GM19452 (cell line): ENCODE measurements at regions not wholly inside any gene's neighbourhood (a gene's known extent, or its start where the extent isn't known, plus 50 kb on each side); places are given as distances from the start of the nearest gene placed in this dataset.

Experiments
- ATAC-seq: cut with Tn5 transposase; IDR thresholded peaks from one replicate; pipeline ENCODE4 v1.9.1; 2021; ENCODE audit not compliant: unreplicated experiment

DNA sequence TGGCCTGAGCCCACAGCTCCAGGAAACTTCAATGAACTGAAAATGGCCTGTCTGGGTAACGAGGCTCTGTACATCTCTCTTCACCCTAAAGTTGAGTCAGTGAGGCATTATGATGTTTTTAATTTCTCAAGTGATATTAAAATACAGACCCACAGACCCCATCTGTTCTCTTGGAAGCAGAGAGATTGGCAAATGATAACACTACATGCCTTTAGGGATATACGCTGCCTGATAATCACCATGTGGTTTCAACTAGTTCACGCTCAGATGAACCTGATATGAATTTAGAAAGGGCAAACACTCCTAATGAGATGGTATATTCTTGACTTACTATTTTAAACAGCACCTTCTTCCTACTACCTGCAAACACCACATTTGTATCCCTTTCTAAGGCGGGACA is 127.5 kb downstream of the RFC3 start:
- ATAC-seq = no peak

DNA sequence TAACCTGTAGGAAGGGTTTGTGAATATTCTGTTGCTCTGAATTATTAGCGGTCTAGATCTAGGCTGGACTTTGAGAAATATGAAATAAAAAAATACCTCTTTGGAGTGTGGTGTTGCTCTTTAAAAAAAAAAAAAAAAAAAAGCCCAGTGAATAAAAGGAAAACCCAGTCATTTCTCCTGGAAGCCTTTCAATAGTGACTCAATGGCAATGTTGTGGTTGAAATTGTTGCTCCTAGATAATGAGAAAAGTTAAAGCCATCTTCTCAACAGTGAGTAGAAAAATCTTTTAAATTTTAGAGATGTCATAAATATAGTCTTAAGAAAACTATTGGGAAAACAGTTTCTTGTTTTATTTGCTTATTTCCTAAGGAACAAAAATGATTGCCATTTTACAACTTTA is 135.3 kb downstream of the RFC3 start:
- no peak for ATAC-seq

DNA sequence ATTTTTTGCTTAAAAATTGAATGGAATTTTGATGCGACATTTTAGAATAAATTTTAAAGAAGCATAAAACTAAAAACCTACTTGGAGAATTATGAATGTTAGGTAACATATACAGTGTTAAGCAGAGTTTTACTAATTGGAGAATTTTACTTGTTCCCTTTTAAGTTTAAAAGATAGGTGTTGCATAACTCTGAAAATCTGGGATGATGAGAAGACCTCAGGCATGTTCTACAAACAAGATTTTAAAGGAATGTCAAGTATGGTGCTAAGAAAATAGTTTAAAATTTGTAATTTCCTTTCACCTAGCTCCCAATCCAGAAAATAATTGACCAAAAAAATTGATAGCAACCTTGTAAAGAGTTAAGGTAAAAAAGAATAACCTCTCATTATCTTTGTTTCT is 135.8 kb downstream of the RFC3 start:
- ATAC-seq = no peak

DNA sequence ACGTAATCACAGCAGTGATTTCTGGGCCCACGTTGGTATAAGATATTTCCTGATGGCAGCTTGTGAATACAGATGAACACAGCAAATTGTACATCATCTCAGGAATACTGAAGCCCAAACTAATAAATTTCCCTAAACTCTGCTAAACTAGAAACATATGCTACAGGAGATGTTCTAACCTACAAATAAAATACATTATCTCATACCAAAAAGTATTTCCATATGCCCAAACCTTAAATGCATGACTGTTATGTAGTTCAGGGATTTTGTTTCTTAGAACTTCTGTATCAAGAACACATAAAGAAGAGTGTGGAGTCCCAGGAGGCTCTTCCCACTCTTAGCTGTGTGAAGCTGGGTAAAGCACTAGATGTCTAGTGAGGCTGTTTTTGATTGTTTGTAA is 138.4 kb downstream of the RFC3 start:
- ATAC-seq = no peak

DNA sequence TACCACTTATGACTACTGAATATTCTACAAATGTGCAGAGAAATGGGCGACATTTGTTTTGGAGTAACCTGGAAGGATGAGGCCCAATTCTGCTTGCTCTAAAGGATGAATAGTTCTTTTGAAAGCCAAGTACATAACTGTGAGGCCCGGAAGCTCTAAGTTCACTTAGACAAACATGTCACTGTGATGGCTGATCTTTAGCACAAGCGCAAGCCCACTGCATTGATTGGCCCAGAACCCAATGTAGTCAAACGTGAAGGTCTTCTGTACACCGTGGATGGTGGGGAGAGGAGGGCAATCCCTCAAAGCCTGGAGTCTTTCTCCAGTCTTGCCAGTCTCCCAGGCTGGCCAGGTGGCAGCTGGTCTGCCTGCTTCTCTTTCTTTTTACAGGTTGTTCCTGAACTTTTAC is 139.6 kb downstream of the RFC3 start:
- ATAC-seq = no peak

DNA sequence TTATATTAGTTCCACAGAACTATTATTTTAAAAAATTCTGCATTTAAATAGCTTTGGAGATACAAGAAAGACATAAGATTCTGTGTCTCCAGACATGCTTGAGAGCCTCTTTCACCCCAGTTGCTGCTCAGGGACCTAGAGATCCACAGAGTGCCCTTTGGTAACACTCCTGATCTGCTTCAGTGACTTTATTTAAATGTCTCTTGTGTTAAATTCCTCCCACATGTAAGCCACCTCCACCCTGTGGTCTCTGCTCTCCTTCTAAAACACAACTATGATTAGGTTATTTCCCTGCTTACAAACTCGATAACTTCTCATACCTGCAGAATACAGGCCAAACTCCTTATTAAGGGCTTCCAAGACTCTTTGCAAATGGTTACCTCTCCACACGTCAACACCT is 141.0 kb downstream of the RFC3 start:
- no peak for ATAC-seq

DNA sequence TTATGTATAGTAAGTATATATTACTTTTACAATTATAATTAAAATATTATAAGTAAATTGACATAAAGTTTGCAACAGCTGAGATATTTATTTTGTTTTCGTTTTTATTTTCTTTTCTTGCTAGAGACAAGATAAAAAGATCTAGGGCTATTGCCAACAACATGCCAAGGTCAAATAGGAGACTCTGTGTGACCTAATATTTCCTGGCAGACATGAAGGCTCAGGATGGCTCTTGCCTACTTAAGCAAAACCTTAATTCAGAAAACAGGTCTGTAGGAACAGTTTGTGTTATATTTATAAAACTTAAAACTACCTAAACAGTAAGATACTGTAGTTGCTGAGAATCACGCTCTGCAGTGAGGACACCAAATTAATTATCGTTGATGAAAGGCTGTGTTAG is 145.2 kb downstream of the RFC3 start:
- ATAC-seq = no peak

DNA sequence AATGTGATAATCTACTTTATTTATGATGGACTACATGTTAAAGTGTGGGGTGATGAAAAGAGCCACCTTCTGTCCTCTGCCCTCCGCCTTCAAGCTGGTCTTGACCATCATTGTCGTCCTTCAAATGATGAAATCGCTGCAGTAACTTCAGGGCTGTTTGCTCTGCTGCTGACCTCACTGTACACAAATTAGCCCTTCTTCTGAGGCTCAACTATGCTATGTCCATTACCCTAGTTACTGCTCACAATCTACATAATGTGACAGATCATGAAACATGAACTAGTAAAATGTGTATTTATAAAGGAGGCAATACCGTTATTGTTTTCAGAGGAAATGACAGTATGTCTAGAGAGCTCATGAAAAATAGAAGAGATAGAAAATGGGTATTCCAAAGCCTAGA is 145.9 kb downstream of the RFC3 start:
- ATAC-seq = no peak

DNA sequence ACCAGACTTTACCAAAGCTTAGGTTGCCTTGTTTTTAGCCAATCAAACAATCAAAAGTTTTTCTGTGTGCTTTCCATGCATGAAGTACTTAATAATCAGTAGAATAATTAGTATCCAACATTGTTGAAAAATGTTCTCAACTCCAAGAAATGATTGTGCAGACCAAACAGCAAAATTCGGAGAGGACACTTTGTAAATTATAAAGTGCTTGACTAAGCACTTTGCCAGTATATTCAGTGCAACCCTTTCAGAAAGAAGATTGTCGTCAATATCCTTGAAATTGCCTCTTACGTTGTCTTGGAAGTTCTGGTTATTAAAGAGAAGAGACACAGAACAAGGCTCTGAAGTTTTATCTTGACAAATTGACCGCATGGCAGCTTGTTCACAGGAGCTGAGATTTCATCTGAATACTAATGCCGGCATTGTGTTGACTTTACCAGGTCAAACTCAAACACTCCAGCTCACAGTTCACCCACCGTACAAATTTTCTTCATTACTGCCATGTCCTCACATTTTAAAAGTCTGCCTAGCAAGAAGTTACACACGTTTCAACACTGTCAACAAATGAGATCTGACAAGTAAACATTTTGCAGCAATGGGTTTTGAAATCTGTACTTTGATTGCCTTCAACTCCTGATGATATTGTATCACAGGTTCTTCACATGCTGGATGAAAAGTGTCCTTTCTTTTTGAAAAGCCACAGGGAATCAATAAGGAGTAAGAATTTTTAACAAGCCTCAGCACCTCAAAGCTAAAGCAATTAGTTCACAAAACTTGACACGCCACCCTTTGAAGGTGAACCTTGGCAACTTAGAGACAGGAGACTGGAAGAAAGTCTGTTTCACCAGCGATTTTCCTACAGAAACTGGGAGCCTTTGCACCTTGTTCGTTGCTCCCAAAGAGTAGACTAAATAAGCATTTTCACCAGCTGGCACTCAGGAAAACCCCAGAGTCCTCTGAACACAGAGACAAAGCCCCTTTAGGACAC is 150.9 kb downstream of the RFC3 start:
- ATAC-seq = no peak

DNA sequence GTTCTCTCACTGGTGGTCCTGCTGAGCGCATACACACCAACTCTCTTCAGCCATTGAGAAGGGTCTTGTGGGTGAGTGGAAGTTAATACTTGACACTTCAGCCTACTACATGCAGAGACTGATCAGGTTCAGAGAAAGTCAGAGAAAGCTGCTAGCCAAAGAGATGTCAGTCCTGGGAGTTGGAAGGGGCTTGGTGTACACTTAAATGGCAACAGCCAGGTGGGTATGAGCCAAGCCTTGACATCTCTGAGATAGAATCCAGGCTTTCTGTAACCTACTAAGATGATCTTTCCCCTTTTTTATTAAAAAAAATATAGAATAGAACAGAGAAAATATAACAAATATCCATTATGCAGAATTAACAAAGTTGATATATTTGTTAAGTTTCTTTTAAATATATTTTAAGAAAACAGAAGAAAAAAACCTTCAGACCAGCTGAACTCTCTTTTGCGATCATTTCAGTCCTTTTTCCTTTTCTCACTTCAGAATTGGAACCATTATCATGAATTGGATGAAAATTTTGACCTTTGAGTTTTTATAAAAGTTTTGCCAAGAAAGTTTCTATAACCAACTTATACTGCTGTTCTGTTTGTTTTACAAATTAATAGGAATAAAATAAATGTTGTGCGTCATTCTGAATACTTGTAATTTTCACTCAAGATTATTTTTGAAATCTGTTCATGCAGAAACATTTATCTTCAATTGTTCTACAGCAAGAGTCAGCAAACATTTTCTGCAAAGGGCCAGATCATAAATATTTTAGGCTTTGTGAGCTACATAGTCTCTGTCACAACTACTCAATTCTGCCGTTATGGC is 153.0 kb downstream of the RFC3 start:
- ATAC-seq = no peak

DNA sequence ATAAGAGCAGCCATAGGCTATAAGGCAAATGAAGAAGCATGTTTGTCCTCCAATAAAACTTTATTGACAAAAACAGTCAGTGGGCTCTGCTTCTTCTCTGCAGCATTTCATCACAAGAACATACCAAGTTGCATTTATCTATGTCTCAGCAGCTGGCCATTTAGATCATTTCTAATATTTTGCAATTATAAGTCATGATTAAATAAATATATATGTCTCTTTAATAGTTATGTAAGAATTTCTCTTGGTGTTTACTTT is 153.5 kb downstream of the RFC3 start:
- ATAC-seq = no peak

DNA sequence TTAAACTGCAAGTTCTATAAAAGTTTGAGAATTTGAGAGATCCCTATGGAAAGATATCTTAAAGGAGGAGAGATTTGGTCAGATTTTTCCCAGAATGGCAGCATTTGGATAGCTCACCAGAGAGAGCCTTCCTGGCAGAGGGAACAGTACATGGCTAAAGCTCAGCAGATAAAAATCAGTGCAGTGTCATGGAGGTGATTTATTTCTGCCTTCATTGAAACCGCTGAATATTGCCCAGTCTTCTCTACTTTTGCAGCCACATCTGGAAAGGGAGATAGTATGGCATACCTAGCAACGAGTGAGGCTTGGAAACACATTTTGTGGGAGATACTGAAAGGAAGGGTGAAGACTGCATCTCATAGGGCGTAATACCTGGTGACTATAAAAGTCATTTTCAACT is 155.2 kb downstream of the RFC3 start:
- ATAC-seq = no peak

DNA sequence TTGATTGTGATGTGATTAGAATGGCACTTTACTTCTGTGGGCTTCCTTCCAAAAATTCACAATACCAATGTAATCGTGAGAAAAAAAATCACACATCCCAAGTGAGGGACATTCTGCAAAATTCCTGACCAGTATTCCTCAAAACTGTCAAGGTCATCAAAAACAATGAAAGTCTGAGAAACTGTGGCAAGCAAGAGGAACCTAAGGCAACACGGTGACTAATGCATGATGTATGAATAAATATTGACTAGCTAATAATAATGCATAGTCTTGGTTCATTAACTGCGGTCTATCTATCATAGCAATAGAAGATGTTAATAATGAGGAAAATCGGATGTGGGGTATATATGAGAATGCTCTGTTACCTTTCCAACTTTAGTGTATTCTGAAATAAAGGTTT is 159.0 kb downstream of the RFC3 start:
- no peak for ATAC-seq

DNA sequence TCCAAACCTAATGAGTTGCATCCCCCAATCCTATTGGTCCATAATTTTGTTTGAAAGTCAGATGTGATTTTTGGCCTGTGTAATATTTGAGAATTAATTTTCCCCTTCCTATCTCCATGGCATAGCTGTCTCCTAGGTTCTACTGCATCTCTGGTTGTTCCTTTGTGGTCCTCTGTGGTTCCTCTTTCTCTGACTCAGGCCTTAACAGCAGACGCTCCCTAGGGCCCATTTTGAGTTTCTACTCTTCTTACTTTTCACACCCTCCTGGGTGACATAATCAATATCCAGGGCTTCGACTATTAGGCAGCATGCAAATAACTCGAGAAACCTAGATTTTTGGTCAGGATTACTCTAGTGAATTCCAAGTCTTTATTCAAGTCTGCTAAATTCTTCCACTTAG is 160.7 kb downstream of the RFC3 start:
- peak; percentile 61 for ATAC-seq

DNA sequence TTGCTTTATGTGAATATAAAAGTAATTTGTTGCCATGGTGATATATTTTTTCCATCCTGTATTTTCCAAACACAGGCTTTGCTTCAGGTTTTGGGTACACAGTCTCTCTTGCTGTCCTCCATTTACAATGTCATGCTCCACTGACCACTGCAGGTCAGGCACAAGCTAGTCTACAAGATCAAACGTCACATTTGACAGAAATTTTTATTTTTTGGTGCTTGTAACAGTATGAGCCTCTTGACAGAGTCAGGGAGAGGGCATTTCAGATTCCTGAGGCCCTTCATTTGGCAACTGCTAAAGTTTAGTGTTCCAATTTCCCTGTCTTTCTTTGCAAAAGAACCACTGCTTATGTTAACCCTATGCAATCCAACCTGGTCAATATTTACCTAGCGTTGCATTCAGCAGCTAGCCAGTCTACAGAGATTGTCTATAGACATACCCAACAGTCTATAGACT is 175.0 kb downstream of the RFC3 start:
- ATAC-seq = no peak

DNA sequence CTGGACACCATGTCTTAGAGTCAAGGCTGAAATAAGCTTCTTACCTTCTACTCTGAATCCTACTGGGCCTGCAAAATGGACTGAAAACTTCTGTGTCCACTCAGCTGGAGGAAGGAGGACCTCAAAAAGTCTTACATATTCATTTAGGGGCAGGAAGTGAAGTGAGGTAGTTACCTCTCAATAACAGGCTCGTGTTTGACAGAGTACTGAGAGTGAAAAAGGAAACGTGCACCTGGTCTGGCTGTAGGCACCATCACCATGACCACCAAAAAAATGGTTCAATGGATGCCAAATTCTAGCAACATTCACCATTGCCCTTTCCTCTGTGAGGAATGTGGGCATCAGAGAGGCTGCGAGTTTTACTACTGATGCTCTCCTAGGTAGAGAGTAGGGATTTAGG is 176.2 kb downstream of the RFC3 start:
- ATAC-seq = no peak

DNA sequence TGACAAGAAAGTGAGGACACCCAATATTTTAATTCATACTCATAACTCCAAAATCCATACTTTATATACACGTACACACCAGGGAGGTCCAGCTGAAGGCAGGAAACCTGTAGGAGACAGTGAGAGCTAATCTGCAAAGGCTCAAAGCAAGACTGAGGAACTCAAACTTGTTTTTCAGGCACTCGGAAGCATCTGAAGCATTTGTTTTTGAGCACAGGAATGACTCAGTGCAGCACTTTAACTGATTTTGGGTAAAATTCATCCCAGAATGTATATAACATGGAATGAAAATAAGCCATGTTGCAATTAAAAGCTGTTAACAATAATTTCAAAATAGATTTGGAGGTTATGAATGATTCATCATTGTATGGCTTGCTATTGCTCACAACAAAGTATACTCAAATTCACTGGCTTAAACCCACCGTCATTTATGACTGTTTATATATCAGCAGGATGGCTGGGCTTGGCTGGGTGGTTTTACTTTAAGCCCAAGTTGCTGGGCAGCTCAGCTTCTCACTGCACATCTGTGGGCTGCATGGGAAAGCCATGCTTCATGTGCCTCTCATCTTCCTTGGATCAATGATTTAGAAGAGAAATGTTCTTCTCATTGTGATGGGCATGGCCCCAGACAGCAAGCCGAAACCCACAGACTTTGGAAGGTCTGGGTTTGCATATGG is 177.0 kb downstream of the RFC3 start:
- ATAC-seq = no peak

DNA sequence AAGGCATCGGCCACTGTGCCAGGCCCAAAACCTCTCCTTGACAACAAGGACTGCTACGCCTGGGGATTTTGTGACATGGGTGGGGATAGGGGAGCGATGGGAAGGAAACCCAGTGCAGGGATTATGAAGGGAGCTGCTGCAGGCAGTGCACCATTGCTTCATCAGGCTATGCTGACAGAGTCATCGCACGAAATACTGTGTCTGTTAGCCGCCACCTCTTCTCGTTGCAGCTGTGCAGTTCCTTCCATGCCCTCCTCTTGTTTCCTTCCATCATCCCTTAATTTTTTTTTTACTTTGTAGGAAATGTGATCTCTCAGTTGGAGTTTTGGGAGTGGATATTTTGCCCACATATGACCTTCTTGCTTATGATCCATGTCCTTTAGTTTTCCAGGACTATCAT is 178.7 kb downstream of the RFC3 start:
- no peak for ATAC-seq

DNA sequence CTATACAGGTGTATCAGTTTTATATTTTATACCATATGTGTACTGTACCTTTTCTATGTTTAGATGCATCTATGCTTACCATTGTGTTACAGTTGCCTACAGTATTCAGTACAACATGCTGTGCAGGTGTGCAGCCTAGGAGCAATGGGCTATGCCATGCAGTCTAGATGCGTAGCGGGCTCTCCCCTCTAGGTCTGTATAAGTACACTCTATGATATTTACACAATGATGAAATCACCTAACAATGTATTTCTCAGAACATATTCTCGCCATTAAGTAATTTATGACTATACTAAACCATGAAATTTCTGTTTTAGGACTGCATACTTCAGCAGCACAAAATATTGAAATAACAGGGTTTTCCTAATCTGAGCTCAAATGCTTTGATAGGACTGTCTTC is 179.6 kb downstream of the RFC3 start:
- ATAC-seq = no peak

DNA sequence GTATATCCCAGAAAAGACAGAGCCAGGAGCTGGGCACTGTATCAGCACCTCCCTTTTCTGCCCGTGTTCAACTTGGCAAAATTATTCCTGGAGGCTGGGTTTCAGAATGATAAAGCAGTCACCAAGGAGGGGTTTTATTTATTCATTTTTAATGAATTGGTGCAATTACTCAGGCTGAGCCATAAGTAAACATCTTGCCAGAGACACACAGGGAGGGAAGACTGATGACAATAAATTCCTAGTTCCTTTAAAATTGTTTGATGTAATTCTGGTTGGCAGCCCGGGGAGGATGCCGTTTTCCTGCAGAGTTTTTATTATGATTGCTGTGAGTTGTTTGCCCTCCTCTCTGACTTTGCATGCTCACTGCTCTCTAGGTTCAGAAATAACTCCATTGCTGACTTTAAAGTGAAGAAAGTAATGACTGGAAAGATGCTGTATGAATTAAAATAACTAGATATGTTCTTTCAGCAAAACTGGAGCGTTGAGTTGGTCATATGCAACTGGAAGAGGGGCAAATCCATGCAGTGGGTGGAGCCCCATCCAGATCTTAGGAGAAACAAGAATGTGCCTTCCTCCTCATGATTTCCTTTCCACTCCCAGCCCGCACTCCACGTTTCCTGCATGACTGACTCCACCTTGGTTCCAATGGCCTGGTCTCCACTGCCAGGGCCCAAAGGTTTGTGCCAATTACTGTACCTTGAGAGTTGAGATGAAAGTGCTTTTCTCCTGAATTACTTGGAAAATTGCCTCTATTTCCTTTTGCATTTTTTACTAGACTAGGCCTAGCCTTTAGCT is 182.1 kb downstream of the RFC3 start:
- ATAC-seq = no peak

DNA sequence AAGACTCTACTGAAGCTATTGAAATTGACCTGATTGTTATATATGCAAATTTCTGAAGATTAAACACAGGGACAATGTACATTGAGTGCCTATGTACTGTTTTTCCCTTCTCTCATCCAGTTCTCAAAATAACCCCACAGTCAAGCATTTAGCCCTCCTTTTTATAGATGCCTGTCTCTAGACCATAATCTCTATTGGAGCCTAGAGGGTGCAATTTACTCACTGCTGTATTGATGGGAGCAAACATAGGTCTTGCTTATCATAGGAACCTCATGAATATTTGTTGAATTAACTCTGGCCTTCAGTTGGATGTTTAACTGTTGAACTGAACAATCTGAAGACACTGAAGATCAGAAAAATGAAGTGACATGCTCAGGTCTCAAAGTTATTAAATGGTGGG is 183.0 kb downstream of the RFC3 start:
- no peak for ATAC-seq
